ENCODE measurements at regions not wholly inside any gene's neighbourhood (a gene's known extent, or its start where the extent isn't known, plus 50 kb on each side); places are given as distances from the start of the nearest gene placed in this dataset.

- Mint-ChIP-seq H3K27ac (ENCODE audit: unreplicated experiment) (no peak overlapping the region), H3K27me3 (ENCODE audit: unreplicated experiment) (peaks cover 25% of the 10 kb centered on the region), H3K4me1 (ENCODE audit: low read depth, unreplicated experiment) (no peaks in the 10 kb centered on the region), H3K4me3 (ENCODE audit: low read depth, unreplicated experiment) (no peak overlapping the region), H3K36me3 (ENCODE audit: insufficient read depth, unreplicated experiment) (no peaks in the 10 kb centered on the region), H3K9me3 (ENCODE audit: low read depth, unreplicated experiment) (no peaks in the 10 kb centered on the region)
- TF ChIP-seq CTCF (IDR thresholded peaks at IDR 0.05; ENCODE audit: unreplicated experiment), result no peak
- BruUV-seq (replicated peaks), result no TSS peak
- DNase-seq, result no peak
- CTCF ChIA-PET, result interaction anchor here (0.7 kb wide), 1 partner anchor 27 kb away, joined by 3 read pairs; no protein-coding TSS in a partner anchor
- intact Hi-C loops (cut with micrococcal nuclease; ENCODE audit: unreplicated experiment), result no loop called here
These were observed 50.4 kb upstream of the SEPTIN5 start for GRCh38 chr22:19663821-19664355.

DNA sequence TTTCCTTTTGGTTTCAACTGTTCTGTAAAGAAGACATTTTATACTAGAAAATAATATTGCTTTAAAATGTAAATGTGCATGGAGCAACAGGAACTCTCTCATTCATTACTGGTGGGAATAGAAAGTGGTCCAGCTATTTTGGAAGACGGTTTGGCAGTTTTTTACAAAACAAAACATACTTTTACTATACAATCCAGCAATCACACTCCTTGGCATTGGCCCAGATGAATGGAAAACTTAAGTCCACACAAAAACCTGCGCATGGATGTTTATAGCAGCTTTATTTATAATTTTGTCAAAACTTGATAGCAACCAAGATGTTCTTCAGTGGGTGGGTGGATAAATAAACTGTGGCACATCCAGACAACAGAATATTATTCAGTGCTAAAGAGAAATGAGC lies 49.9 kb upstream of the SEPTIN5 start:
- Mint-ChIP-seq H3K27me3 (ENCODE audit: unreplicated experiment) (peaks cover 25% of the 10 kb centered on the region), H3K36me3 (ENCODE audit: insufficient read depth, unreplicated experiment) (no peaks in the 10 kb centered on the region), H3K4me3 (ENCODE audit: low read depth, unreplicated experiment) (no peak overlapping the region), H3K9me3 (ENCODE audit: low read depth, unreplicated experiment) (no peaks in the 10 kb centered on the region), H3K27ac (ENCODE audit: unreplicated experiment) (no peak overlapping the region), H3K4me1 (ENCODE audit: low read depth, unreplicated experiment) (no peaks in the 10 kb centered on the region)
- intact Hi-C loops (cut with micrococcal nuclease; ENCODE audit: unreplicated experiment), result no loop called here
- CTCF ChIA-PET, result interaction anchor here (0.6 kb wide), 1 partner anchor 14 kb away, joined by 3 read pairs; no protein-coding TSS in a partner anchor
- no TSS peak for BruUV-seq (replicated peaks)
- TF ChIP-seq CTCF (IDR thresholded peaks at IDR 0.05; ENCODE audit: unreplicated experiment), result no peak
- no peak for DNase-seq

Data from Calu3 (cell line).